HG02884 (cell line): ENCODE measurements at regions not wholly inside any gene's neighbourhood (a gene's known extent, or its start where the extent isn't known, plus 50 kb on each side); places are given as distances from the start of the nearest gene placed in this dataset.
"Not testable (repeated sequence)": the region's sequence is repeated elsewhere in the genome, so short reads cannot be mapped to it uniquely, and the experiment has no call there.

ENCODE experiments used
- ATAC-seq: cut with Tn5 transposase; IDR thresholded peaks from one replicate; pipeline ENCODE4 v1.9.1; 2021; ENCODE audit warnings: mild to moderate bottlenecking, moderate library complexity; ENCODE audit not compliant: unreplicated experiment

DNA sequence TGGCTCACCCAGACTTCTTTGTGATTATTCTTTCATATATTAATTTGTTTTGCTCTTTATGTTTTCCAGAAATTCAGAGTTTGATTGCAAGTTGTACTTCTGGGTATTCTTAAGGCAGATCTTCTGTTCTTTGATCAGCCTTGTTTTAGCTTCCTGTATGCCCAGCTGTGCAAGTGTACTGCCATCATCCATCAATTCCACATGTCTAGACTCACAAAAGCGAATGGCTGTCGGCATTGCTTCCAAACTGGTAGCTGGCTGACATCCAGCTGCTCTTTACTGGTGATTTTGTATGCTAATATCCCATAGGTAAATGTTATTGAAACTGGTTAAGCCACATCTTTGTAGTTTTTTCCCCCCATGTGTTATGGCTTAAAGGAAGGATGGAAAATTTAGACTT, 1084.8 kb upstream of the CITED2 start:
- ATAC-seq, result no peak

DNA sequence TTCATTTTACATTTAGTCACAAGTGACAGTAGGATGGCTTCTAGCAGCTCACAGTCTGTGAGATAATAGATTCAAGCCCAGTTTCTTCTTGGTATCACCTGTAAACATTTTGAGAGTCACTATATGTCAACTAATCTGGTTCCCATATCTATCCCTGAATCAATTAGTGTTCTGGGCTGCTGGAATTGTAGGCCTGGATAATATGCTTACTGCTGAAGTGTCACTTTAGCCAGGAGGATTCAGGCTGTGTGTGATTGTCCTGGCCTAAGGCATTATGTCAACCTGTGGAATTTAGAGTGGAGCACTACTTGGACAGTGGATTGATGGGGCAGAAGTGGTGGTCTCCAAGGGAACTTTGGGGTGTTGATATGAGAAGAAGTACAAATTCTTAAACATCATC, 1071.8 kb upstream of the CITED2 start:
- no peak for ATAC-seq

DNA sequence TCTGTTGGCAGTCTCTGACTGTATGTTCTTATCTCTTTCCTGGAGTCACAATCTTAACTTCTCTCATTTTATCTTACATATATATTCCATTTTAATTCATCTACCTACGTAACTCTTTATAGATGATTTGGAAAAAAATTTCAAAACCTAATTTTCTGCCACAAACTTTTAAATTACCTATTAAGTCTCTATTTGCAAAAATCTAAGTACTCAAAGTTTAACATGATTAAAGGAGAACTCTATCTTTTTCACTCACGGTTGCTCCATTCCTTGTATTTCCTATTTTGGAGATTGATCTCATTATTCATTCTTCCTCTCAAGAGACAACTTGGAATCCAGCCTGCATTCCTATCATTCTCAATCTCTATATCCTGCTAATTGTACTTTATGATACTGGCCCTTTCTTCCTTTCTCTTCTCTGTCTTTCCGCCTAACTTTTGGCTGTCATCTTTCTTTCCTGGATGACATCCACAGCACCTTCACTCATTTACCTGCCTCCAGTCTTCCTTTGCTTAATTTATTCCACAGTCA, 1071.1 kb upstream of the CITED2 start:
- no peak for ATAC-seq

DNA sequence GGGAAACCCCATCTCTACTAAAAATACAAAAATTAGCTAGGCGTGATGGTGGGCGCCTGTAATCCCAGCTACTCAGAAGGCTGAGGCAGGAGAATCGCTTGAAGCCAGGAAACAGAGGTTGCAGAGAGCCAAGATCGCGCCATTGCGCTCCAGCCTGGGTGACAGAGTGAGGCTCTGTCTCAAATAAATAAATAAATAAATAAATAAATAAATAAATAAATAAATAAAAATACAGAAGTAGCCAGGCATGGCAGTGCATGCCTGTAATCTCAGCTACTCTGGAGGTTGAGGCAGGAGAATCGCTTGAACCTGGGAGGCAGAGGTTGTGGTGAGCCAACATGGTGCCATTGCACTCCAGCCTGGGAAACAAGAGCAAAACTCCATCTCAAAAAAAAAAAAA, 1068.7 kb upstream of the CITED2 start:
- ATAC-seq, result not testable (repeated sequence)

DNA sequence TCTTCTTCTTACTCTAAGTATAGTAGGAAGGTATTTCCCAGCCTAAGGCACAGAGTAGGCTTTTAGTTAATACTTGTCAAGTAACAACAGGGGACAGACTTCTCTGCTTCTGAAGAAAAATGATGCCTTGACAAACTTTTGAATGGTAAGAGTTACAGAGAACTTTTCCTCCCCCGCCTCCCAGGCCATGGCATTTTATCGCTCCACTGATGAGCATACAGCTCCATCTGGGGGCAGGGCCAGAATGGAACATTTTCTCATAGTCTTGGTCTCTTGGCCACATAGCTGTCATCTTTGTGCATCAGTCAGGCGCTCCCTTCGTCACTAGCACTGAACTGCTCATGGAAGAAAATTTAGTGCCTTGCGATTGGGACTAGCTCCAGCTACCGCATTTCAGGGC, 1066.8 kb upstream of the CITED2 start:
- ATAC-seq, result peak; percentile 54

DNA sequence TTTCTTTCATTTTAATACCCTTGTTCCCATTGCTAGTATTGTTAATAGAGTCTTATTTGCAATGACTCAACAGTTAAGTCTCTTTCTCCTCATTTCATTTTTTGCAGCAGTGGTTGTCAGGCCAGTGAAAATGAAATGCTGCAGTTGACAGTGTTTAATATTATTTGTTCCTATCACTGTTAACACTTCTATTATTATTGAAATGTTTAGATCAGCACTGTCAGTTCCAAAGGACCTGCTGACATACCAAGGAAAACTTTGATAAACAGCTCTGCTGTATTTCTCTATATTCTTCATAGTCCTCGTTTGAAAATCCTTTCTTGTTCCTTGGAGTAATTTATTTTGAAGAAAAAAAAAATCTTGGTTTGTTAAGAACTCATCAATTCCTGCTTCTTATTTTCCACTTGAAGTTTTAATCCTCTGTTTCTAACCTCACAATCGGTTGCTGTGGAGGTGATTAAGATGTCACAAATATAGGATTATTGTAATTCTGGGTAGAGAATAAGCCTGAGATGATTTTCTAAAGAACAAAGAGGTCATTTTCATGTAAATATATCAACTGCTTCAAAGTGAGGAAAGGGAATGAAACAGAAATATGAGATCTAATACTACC, 1065.9 kb upstream of the CITED2 start:
- ATAC-seq, result no peak

DNA sequence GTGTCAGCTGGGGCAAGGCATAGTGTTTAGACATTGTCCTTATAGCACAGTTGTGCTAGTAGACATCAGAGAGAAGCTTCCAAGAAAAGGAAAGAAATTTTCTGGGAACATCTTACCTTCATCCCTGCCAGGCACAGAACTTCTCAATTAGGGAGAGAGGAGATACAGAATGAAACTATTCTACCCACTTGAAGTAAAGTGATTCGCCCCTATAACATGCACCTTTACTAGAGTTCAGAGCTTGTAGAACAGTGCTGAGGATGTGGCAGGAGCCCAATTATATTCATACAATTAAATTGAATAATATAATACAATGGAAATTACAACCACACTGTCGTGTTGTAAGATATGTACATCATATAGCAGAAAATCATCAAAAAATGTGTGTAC, 1063.9 kb upstream of the CITED2 start:
- ATAC-seq, result no peak

DNA sequence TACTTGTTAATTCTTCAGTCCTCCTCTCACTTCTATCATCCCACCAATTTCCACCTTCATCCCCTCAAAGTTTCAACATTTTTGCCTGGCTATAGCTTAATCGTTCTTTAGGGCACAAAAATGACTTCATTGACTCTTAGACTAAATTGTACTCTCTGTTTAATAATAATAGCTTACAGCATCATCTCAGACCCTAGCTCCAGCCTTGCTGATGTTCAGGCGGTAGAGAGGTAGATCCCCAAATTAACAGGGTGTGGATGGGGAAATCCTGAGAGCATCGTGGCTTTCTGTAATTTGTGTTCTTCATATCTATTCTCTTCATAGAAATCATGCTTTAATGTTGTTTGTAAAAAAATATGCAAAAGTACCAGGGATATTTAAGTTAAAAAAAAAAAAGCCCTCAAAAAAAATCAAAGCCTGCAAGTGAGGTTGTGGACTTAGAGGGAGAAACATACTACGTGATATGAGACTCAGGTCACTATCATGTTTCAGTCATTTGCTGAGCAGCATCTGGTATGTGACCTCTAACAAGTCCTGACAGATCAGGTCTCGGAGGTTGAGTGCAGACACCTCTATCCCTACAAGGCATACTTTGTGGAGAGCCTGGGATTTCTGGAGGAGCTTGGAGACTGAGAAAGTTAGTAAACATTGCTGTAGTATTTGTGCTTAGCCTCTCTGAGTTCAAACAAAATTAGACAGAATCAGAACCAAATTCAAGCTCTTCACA, 1063.3 kb upstream of the CITED2 start:
- ATAC-seq, result no peak

DNA sequence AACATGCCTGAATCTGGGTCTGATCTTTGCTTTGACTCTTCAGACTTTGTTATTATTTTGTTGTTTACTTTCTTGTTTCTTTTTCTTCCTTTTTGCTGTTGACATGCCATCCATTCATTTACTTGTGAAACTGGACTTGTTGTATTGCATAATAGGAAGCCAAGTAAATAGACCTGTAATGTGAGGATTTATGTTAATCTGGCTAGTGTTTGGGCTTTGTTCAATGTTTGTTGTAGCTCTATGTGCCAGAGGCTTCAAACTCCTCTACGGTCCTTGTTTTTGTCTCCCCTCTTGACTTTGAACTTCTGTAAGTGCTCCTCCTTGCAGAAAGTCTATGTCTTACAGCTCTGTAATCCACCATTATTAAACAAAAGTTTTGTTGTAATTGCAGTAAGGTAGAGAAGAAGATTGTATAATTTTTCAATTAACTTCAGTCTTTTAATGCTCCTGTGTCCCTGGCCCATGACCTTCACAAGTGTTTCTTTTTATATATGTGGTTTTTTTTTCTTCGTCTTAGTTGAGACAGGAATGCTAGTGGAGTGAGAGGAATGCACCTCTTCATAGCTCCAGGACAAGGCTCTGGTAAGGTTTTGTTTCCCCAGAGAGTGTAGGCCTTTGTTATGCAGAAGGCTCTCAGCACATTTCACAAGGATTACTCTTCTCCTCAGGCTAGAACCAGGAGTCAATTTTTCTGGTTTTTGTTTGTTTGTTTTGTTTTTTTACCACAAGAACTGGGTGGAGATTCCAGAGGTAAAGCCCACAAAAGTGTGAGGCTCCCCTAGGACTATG, 1061.8 kb upstream of the CITED2 start:
- no peak for ATAC-seq

DNA sequence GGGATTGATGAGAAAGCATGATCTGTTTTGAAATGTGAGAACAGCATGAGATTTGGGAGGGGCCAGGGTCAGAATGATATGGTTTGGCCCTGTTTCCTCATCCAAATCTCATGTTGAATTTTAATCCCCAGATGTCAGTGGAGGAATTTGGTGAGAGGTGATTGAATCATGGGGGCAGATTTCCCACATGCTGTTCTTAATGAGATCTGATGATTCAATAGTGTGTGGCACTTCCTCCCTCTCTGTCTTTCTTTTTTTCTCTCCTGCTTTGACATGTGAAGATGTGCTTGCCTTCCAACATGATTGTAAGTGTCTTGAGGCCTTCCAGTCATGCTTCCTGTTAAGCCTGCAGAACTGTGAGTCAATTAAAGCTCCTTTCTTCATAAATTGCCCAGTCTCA, 1060.3 kb upstream of the CITED2 start:
- no peak for ATAC-seq

DNA sequence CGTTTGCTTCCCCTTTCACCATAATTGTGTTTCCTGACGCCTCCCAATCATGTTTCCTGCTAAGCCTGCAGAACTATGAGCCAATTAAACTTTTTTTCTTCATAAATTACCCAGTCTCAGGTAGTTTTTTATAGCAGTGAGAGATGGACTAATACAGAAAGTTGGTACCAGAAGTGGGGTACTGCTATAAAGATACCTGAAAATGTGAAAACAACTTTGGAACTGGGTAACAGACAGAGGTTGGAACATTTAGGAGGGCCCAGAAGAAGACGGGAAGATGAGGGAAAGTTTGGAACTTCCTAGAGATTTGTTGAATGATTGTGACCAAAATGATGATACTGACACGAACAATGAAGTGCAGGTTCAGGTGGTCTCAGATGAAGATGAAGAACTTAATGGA, 1058.6 kb upstream of the CITED2 start:
- no peak for ATAC-seq

DNA sequence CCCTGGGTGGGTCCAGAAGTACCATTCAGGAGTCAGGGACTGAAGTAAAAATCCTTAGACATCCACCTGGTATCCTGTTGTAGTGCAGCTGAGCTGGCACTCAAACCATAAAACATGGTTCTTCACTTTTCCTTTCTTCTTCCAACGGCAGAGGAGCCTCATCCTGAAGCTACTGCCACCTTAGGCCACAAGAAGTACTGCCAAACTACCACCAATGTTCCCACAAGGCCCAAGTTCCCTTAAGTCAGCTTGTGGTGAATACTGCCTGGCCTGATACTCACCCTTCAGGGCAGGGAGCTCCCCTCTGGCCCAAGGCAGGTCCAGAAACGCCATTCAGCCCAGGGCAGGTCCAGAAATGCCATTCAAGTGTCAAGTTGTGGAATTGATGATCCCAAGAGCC, 1053.4 kb upstream of the CITED2 start:
- ATAC-seq, result no peak

DNA sequence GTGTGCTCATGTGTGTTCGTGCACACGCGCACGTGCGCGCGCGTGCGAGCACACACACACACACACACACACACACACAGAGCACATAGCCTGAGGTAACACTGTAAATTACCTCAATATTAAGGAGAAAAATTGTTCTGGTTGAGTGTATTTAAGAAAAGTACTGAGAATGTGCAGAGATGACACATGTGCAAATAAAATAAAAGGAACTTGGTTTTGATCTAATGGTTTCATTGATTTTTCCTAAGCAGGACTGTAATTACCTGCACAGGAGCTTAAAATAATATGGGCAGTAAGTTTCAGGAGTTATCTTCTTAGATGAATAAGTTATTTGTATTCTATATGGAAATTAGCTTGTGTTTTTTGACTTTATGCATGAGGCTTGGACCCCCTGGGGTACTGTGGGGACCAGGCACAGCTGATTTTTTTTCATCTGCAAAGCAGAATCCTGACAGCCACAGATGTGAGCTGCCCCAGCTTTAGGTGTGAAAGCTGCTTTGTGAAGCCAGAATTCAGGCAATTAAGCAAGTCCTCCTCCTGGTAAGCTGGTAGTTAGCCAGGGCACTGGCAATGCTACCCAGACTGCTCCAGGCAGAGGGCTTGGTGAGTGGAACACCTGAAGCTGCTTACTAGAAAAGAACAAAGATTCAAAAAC, 1040.6 kb upstream of the CITED2 start:
- no peak for ATAC-seq

DNA sequence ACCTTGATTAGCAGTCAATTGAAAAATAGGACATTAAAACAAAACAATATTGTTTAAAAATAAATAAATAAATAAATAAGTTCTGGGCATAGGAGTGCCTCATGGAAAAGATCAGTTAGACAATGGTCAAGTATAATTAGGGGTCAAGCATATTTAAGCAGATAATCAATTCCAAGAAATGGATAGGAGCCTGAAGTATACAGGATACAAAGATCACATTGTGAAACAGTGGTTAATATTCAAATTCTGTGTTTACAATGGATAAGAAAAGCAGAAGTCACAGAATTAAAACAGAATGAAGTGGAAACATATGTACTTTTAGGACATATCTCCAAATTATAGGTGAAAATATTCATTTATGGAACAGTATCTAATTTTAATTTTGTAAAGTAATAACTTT, 1028.6 kb upstream of the CITED2 start:
- no peak for ATAC-seq

DNA sequence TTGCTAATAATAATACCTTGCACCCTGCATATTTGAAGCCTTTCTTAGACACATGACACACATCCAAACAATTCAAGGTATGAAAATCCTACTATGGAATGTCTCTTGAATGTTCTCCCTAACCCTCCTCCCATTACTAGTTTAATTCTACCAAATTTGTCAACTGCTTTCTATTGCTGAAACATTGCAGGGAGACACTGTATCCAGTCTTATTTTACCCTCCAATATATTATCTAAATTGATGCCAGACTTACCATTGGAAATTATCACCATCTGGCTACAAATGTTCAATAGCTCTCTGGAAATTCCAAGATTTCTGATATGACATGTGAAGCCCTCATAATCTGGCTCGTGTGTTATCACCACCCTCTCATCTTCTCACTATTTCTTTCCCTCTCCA, 1027.3 kb upstream of the CITED2 start:
- no peak for ATAC-seq

DNA sequence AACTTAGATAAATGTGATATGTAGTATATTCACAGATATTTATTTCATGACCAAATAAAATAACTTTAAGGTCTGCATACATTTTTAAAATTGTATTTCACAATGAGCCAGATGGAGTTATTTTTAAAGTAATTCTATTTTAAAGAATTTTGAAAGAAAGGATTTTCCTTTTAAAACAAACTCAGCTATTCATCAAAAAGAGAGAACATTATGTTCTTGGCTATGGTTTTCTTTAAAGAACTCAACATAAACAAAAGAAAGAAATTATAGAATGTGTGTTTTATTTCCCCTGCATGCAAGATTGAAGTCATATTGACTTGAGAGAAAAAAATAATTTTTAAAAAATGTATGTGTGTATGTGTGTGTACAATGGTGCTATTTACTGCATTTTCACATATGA, 1023.6 kb upstream of the CITED2 start:
- ATAC-seq, result no peak

DNA sequence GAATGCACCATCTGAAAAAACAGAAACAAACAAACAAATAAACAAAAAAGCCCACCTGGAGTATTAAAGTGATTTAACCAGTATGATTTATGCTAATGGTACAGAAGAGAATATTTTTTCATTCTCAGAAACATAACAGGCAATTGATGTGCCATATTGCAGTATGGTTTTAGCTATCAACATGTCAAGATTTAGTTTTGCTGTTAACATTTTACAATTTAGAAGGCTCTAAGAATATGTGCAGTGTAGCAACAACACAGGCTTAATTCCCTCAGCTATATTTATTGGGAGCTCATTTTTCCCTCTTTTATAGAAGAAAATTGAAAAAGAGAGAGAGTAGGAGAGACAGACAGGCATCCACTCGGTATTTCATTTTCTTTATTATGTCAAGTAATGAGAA, 1022.7 kb upstream of the CITED2 start:
- no peak for ATAC-seq

DNA sequence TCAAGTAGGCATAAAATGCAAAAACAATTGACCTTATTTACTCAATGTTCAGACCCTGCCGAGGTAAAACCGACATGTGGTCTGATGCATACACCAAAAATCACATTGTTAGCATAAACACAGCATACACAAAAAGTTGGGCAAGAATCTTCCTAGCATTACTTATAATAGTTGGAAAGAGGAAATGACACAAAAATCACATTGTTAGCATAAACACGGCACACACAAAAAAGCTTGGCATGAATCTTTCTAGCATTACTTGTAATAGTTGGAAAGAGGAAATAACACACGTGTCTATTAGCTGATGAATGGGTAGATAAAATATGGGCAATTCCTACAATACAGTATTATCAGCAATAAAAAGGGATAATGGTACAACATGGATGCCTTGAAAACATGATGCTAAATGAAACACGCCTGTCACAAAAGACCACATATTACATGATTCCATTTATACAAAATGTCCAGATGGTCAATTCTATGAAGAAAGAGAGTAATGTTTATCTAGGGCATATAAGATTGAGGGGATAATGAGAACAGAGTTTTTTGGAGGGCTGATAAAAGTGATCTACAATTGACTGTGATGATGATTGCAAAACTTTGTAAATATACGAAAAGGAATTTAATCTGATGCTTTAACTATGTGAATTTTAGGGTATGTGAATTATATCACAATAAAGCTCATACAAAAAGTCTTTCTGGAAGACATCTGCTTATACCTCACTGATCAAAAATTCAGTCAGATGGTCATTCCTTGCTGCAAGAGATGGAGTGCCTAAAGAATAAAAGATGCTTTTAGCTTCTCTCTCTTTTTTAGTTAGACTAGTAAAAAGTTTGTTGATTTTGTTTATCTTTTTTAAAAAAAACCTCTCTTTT, 1019.5 kb upstream of the CITED2 start:
- ATAC-seq, result no peak

DNA sequence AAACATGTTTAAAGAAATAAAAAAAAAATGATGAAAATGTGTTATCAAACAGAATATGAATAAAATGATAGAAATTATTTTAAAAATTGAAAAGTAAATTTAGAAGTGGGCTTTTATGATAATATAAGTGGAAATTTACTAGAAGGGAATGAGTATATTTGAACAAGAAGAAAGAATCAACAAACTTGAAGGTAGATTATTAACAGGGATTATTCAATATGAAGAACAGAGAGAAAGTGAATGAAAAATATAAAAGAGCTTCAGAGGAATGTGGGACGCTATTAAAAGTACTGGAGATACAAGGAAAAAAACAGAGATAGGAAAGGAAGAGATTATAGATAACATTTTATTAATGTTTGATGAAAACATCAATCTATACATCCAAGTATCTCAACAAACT, 1014.4 kb upstream of the CITED2 start:
- no peak for ATAC-seq

DNA sequence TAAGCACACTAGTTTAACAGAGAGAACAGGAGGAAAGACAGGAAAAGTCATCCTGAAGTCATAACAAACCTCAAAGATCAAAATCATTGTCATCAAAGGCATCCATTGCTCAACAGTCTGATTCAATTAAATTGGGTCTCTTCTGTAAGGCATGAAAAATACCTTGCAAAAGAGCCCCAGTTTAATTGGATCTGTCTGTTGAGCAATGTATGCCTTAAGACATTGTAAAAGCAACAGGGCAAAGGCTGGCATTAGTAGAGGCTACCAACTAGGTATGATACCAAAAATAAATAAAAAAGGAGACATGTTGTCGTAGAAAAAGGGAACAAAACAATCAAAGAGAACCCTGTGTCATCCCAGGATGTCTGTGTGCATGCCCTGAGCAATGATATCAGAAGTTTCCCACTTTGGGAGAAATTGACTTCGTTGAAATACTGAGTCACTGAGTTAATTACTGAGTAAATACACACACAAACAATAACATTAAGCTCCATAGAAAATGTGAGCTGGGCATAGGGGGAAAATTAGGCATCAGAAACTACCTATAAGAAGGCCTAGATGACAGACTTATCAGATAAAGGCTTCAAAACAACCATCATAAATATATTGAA, 1013.8 kb upstream of the CITED2 start:
- no peak for ATAC-seq
